ENCODE measurements at regions not wholly inside any gene's neighbourhood (a gene's known extent, or its start where the extent isn't known, plus 50 kb on each side); places are given as distances from the start of the nearest gene placed in this dataset.

DNA sequence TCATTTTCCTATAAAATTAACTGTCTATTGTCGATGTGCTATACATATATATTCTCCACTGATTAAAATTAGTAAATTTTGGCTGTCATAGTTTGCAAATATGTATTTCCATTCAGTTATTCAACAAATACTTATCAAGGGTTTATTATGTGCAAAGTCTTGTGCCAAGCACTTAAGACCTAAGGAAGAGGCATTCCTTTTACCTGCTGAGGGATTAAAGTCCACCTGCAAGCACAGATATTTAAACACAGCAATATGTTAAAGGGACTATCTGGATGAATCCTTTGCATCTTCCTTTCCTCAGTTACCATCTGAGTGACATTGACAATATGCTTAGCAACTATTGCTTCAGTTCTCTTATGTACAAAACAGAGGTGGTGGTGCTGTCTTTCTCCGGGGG, 89.3 kb downstream of the LIG4 start:
- Histone ChIP-seq H3K36me3 (ENCODE audit: control insufficient read depth, insufficient read depth, low read length) (no peaks in the 10 kb centered on the region), H3K4me3 (ENCODE audit: low read length) (no peak overlapping the region), H3K27ac (ENCODE audit: low read length) (no peak overlapping the region), H3K9me3 (ENCODE audit: control insufficient read depth, insufficient read depth, low read length) (no peaks in the 10 kb centered on the region), H3K27me3 (ENCODE audit: control insufficient read depth, insufficient read depth, low read length) (no peaks in the 10 kb centered on the region), H3K4me1 (ENCODE audit: control insufficient read depth, insufficient read depth, low read length) (no peaks in the 10 kb centered on the region)
- no peak for DNase-seq
- Mint-ChIP-seq H3K4me3 (no peak overlapping the region), H3K9me3 (peaks cover 8% of the 10 kb centered on the region in 2 donors), H3K27ac (no peak overlapping the region), H3K4me1 (no peaks in the 10 kb centered on the region), H3K36me3 (no peaks in the 10 kb centered on the region), H3K27me3 (ENCODE audit: low read depth in 2 of 2) (no peaks in the 10 kb centered on the region)
- TF ChIP-seq, protein P1, sequence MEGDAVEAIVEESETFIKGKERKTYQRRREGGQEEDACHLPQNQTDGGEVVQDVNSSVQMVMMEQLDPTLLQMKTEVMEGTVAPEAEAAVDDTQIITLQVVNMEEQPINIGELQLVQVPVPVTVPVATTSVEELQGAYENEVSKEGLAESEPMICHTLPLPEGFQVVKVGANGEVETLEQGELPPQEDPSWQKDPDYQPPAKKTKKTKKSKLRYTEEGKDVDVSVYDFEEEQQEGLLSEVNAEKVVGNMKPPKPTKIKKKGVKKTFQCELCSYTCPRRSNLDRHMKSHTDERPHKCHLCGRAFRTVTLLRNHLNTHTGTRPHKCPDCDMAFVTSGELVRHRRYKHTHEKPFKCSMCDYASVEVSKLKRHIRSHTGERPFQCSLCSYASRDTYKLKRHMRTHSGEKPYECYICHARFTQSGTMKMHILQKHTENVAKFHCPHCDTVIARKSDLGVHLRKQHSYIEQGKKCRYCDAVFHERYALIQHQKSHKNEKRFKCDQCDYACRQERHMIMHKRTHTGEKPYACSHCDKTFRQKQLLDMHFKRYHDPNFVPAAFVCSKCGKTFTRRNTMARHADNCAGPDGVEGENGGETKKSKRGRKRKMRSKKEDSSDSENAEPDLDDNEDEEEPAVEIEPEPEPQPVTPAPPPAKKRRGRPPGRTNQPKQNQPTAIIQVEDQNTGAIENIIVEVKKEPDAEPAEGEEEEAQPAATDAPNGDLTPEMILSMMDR (IDR thresholded peaks at IDR 0.05), result no peak
- whole genome bisulfite sequencing (ENCODE audit: insufficient coverage), result 94% methylated on average over 1 of the region's 2 CpGs
- intact Hi-C loops (cut with micrococcal nuclease), result no loop called here
- no peak for ATAC-seq

- 91% methylated on average over 1 of the region's 1 CpG for WGBS (ENCODE audit: insufficient coverage)
These were observed 93.9 kb downstream of the LIG4 start for GRCh38 chr13:108121406-108121805.

DNA sequence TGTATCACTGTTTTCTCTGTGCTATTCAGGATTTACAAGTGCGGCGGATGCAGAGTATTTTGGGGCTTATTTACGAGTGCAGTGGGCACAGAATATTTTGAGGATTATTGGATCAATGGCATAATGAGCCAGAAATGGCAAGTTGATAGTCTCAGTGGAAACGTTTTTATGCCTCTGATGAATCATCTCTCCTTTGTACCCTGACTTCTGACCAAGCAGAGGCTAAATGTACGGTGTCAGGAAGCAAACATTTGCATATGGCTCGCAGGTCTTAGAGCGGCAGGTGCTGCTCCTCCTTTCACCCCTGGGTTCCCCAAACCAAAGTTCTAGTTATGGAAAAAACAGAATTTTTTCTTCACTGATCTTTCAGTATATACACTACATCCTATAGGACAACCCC, 94.5 kb downstream of the LIG4 start:
- Histone ChIP-seq H3K9me3 (ENCODE audit: control insufficient read depth, insufficient read depth, low read length) (no peaks in the 10 kb centered on the region), H3K4me3 (ENCODE audit: low read length) (no peak overlapping the region), H3K36me3 (ENCODE audit: control insufficient read depth, insufficient read depth, low read length) (no peaks in the 10 kb centered on the region), H3K27ac (ENCODE audit: low read length) (no peak overlapping the region), H3K4me1 (ENCODE audit: control insufficient read depth, insufficient read depth, low read length) (no peaks in the 10 kb centered on the region), H3K27me3 (ENCODE audit: control insufficient read depth, insufficient read depth, low read length) (no peaks in the 10 kb centered on the region)
- TF ChIP-seq, protein P1 (IDR thresholded peaks at IDR 0.05), result no peak
- Mint-ChIP-seq H3K9me3 (peaks cover 3 to 5% of the 10 kb centered on the region in 2 donors), H3K27ac (no peak overlapping the region), H3K27me3 (ENCODE audit: low read depth in 2 of 2) (no peaks in the 10 kb centered on the region), H3K36me3 (no peaks in the 10 kb centered on the region), H3K4me1 (no peaks in the 10 kb centered on the region), H3K4me3 (no peak overlapping the region)
- ATAC-seq (no peak), DNase-seq (no peak)
- intact Hi-C loops (cut with micrococcal nuclease), result no loop called here
- WGBS (ENCODE audit: insufficient coverage), result 64% methylated on average over 7 of the region's 7 CpGs

More at GRCh38 chr13:108121406-108121805, 93.9 kb downstream of the LIG4 start:
- H3K27ac ChIP-seq (ENCODE audit: low read length), result no peak overlapping the region
- Mint-ChIP-seq H3K27ac (no peak overlapping the region), H3K4me3 (no peak overlapping the region), H3K9me3 (peaks cover 3 to 5% of the 10 kb centered on the region in 2 donors), H3K27me3 (ENCODE audit: low read depth in 2 of 2) (no peaks in the 10 kb centered on the region), H3K4me1 (no peaks in the 10 kb centered on the region), H3K36me3 (no peaks in the 10 kb centered on the region)
- H3K4me1 ChIP-seq (ENCODE audit: control insufficient read depth, insufficient read depth, low read length), result no peaks in the 10 kb centered on the region
- no peaks in the 10 kb centered on the region for H3K9me3 ChIP-seq (ENCODE audit: control insufficient read depth, insufficient read depth, low read length)
- intact Hi-C loops (cut with micrococcal nuclease), result no loop called here
- no peaks in the 10 kb centered on the region for H3K36me3 ChIP-seq (ENCODE audit: control insufficient read depth, insufficient read depth, low read length)
- TF ChIP-seq, protein P1 (IDR thresholded peaks at IDR 0.05), result no peak
- no peak overlapping the region for H3K4me3 ChIP-seq (ENCODE audit: low read length)
- ATAC-seq, result no peak
- H3K27me3 ChIP-seq (ENCODE audit: control insufficient read depth, insufficient read depth, low read length), result no peaks in the 10 kb centered on the region
- no peak for DNase-seq

GRCh38 chr13:108120302-108120701, 95.0 kb downstream of the LIG4 start:
- ATAC-seq, result no peak
- DNase-seq, result no peak
- H3K36me3 ChIP-seq (ENCODE audit: control insufficient read depth, insufficient read depth, low read length), result no peaks in the 10 kb centered on the region
- H3K27ac ChIP-seq (ENCODE audit: low read length), result no peak overlapping the region
- no peaks in the 10 kb centered on the region for H3K27me3 Mint-ChIP-seq (ENCODE audit: low read depth in 2 of 2)
- H3K9me3 ChIP-seq (ENCODE audit: control insufficient read depth, insufficient read depth, low read length), result no peaks in the 10 kb centered on the region
- intact Hi-C loops (cut with micrococcal nuclease), result no loop called here
- 61% methylated on average over 6 of the region's 6 CpGs for WGBS (ENCODE audit: insufficient coverage)
- H3K4me1 ChIP-seq (ENCODE audit: control insufficient read depth, insufficient read depth, low read length), result no peaks in the 10 kb centered on the region
- TF ChIP-seq, protein P1 (IDR thresholded peaks at IDR 0.05), result no peak
- no peak overlapping the region for H3K4me3 Mint-ChIP-seq
- peaks cover 3 to 7% of the 10 kb centered on the region in 2 donors for H3K9me3 Mint-ChIP-seq
- H3K4me3 ChIP-seq (ENCODE audit: low read length), result no peak overlapping the region
- no peaks in the 10 kb centered on the region for H3K36me3 Mint-ChIP-seq
- no peak overlapping the region for H3K27ac Mint-ChIP-seq
- no peaks in the 10 kb centered on the region for H3K4me1 Mint-ChIP-seq
- H3K27me3 ChIP-seq (ENCODE audit: control insufficient read depth, insufficient read depth, low read length), result no peaks in the 10 kb centered on the region

Data from natural killer cell (primary cell).